ENCODE measurements at regions not wholly inside any gene's neighbourhood (a gene's known extent, or its start where the extent isn't known, plus 50 kb on each side); places are given as distances from the start of the nearest gene placed in this dataset.
A peak's percentile ranks its signal among the peaks of the same experiment; 100 is the strongest.
"Not testable (repeated sequence)": the region's sequence is repeated elsewhere in the genome, so short reads cannot be mapped to it uniquely, and the experiment has no call there.

DNA sequence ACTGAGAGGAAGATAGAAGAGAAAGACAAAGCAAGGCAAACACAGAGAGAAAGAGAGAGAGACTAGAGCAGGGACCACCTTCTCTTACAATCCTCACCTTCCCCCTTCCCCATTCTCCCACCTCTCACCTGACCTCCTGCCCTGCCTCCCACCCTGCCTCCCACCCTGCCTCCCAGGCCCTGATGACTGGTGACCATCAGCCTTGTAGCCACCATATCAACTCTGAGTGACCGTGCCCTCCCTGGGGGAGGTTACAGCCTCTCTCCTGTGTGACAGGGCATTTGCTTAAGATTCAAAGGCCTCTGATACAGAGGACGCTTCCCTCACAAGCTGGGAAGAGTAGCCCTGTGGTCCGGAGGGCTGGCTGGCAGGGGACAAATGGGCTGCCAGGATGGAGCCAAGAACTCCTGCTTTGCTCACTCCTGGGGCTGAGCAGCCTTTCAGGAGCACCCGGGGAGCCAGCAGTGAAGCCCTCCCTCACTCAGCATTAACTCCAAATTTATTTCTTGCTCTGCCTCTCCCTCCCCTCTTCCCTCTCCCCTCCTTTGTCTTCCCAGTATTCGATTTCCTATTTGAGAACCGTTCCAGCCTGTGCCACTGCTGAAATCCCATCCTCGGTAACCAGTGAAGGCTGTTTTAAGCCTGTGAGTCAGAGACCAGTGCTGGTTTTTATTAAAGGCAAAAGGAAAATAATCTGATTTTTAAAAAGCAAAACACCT lies 125.2 kb upstream of the SYT13 start:
- no peak for DNase-seq (ENCODE audit: low read depth in 2 of 2)

DNA sequence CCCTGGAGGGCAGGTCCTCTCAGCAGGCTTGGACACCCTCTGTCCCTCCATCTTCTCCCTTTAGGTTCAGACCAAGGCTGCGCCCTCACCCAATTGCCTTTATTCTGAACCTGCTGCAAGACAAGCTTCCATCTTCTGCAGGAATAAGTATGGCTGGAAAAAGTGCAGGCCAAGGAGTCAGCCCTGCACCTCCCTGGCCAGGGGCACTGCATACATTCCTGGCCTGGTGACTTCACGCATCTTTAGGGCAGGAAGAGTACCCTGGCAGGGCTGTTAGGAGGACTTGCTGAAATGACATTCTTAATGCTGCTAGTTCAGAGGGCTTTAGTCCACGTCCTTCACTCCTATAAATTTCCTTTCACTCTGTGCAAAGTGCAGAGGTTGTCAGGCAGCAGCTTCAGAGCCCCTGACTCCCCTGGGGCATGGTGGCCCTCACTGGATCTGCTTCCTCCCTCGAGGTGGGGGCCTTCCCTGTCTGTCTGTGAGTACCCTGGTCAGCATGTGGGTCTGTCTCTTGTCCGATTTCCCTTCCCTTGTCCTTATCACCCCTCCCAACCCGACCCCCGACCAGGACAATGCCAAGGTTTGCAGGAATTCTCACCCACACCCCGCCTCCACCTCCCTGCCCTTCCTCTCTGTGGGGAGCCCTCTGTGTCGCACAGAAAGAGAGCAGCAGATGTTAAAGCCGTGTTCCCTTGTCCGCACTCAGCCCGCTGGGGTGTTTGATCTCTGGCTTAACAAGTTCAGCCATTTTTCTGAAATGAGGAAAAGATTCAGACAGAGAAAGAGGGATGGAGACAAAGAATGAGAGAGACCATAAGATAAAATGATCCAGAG lies 124.5 kb upstream of the SYT13 start:
- no peak for DNase-seq (ENCODE audit: low read depth in 2 of 2)

DNA sequence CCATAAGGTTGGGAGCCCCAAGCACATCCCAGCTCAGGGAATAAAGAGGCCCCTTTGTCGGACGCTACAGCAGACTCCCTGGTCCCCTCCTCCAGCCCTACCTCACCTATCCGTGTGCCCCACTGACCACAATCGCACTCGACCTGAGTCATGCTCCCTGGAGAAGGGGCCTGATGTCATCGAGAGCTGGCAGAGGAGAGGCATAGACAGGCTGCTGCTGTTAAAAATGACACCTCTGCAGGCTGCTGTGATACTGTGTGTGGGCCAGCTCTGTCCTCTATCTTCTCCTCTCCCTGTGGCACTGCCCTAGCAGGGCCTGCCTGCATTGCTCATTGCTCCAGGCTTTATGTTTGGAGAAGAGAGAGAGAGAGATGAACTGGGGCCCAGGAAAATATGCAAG lies 123.4 kb upstream of the SYT13 start:
- DNase-seq (ENCODE audit: low read depth in 2 of 2), result no peak

DNA sequence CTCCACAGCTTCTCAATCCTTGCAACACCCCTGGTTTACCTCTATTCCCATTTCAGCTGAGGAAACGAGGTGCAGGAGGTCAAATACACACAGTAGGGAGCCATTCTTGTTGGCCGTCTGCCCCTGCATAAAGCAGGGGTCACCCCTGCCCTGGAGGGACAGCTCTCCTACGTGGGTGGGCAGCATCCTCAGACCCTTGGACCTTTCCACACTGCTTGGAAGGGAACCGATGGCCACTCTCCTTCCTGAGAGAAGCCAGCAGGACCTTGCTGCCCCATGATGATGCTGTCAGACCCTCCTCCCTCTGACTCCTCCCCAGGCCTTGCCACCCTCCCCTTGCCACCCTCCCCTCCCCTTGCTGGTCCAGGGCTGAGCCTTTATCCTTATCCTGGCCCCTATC lies 121.1 kb upstream of the SYT13 start:
- DNase-seq (ENCODE audit: low read depth in 2 of 2), result no peak

DNA sequence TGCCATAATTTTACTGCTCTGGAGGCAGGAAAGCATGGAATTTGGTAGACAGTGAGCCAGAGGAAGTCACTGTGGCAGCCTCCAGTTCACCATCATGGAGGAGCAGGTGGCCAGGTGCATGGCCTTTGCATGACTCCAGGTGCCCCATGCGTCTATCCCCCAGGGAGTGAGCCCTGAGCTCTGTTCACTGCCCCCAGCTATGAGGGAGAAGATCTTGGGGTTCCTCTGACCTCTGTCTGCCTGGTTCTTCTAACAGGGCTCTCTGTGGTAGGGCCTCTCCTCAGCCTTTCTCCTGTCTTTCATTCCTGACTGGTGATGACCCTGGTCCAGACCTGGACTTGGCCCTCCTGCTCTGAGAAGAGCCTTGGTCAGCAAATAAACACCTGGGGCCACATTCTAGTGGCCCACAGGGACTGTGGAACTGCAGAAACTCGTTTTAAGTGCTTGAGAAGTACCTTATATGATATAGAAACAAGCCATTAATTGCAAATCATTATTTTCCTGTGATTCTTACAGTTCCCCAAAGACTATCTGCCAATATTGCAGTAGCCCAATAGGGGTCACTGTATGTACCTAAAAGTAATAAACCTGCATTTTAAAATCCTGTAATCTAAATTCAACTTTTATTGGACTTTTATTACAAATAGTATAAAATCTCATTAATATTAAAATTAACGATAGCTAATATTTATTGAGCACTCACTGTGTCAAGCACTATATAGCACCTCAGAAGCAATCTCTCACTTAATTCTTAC lies 120.0 kb upstream of the SYT13 start:
- DNase-seq (ENCODE audit: low read depth in 2 of 2), result peak in 1 of 2 donors; percentile 38

DNA sequence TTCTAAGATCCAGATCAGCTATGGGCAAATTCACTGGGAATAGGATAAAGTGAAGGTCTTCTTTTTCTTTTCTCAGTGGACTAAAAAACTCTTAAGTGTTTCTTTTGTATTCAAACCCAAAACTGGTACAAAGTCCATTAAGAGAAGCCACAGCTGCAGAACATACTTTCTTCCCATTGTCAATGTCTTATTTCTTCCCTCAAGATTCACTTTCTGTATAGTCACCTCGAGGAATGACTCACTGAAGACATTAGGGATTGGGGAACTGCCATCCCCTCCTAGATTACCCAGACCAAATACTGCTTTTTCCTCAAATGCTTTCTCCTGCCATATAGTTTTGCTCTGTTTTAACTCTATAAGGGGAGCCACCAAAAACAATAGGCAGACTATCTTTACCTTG lies 117.4 kb upstream of the SYT13 start:
- not testable (repeated sequence) for DNase-seq (ENCODE audit: low read depth in 2 of 2)

DNA sequence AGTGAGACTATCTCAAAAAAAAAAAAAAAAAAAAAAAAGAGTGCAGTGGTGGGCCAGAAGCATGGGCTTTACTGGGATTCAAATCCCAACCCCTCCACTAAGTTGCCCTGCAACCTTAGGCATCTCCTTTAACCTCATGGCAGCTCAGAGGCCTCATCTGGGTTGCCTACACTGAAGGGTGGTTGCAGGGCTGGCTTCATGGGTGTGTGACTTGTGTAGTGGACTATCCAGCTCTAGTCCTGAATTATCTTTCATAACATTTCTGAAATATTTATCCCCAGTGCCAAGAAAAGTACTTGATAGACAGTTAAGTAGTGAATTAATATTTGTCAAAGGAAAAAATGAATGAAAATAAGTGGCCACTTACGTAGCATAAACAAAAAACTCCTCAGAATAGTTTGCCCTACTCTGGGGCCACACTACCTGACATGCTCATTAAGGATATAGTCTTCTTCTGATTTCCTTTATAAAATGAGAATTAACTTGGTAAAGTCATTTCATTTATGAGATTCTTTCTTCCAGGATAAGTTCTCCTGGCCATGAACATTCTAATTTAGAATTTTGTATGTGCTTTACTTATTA lies 116.0 kb upstream of the SYT13 start:
- DNase-seq (ENCODE audit: low read depth in 2 of 2), result no peak

DNA sequence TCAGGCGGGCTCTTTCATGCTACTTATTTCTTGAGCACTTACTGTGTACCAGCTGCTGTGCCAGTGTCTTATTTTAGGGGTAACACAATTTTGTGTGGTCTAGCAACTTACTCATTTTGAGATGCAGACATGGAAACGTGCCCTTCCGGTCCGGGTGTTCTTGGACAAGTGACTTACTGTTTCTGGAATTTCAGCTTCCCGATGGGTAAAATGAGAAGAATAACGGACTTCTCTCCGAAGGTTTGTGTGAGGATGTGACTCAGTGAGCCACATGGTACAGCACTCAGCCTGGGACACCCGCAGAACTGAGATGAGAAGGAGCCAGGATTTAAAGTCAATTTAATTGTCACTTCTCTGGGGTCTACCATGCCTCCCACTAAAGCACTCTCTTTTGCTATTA lies 114.5 kb upstream of the SYT13 start:
- DNase-seq (ENCODE audit: low read depth in 2 of 2), result peak in 1 of 2 donors; percentile 66

DNA sequence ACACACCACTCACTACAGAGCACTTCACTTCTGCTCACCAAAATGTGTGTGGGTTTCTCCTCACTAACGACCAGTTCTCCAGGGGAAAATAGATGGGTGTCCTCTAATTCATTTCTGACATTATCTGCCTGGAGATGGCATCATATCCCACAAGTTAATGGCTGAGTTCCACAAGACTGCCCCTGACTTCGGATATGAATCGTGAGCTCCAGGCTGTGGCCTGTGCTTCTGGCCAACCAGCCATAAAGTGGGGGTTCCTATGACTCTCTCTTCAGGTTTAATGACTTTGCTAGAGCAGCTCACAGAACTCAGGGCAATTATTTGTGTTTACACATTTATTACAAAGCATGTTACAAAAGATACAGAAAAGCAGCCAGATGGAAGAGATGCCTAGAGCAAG lies 113.0 kb upstream of the SYT13 start:
- no peak for DNase-seq (ENCODE audit: low read depth in 2 of 2)

DNA sequence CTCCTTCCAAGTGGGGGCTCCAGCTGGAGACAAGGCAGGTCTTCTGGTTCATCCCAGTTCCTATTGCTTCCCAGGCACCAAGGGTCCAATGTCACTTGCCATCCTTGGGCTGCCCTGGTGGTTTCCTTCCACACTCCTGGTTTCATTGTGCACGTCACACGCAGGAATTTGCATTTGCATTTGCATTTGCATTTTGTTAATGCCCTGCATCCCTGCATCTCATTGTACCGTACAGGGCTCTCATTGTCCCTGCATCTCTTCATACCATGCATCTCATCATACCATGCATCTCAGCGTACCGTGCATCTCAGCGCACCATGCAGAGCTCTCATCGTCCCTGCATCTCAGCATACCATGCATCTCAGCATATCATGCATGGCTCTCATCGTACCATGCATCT lies 112.2 kb upstream of the SYT13 start:
- DNase-seq (ENCODE audit: low read depth in 2 of 2), result no peak

DNA sequence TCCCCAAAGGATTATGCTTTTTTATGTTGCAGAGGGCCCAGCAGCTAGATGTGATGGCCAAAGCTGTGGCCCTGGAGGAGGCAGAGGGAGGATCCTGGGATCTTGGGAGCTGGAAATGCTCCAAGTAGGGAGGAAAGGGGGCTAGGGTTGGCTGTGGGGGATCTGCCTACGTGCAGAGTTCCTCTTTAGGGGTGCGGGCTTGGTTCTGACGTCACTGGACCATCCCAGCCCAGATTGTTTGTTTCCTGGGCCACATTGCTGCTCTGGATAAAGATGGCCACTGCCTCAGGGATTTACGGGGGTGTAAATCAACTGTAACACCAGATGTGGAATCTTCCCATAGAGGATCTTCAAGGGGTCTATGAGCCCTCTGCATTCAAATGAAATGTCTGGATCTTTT lies 110.3 kb upstream of the SYT13 start:
- no peak for DNase-seq (ENCODE audit: low read depth in 2 of 2)

DNA sequence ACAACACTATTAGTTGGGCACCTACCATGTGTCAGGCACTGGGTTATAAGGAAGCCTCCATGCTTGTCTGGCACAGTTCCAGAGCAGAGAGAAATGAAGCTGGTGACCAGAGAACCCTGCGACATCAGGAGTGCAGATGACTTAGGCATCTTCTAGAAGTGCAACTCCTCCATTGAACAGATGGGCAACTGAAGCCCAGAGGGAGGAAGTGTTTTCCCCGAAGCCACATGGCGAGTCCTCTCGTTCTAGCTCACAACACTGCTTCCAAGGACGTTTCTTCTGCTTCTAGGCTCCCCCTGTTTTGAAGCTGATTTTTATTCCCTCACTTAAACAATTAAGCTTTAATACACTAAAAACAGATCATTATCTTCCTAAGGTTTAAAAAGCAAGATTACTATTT lies 109.8 kb upstream of the SYT13 start:
- DNase-seq (ENCODE audit: low read depth in 2 of 2), result no peak

DNA sequence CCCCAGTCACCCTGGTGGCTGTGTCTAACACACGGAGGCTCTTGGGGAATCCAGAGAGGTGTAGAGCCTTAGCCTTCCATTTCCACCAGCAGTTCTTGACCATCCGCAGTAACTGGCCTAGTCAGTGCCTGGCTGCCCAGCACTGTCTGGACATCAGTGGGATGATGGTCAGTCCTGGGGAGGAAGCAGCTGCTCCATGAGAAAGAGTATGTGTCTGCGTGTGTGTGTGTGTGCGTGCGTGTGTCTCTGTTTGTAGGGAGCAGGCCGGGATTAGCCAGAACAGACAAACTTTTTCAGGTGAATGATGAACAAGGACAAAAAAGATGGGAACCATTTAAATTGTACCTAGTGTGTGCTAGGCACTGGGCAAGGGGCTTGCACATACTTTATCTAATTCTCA lies 109.3 kb upstream of the SYT13 start:
- no peak for DNase-seq (ENCODE audit: low read depth in 2 of 2)

DNA sequence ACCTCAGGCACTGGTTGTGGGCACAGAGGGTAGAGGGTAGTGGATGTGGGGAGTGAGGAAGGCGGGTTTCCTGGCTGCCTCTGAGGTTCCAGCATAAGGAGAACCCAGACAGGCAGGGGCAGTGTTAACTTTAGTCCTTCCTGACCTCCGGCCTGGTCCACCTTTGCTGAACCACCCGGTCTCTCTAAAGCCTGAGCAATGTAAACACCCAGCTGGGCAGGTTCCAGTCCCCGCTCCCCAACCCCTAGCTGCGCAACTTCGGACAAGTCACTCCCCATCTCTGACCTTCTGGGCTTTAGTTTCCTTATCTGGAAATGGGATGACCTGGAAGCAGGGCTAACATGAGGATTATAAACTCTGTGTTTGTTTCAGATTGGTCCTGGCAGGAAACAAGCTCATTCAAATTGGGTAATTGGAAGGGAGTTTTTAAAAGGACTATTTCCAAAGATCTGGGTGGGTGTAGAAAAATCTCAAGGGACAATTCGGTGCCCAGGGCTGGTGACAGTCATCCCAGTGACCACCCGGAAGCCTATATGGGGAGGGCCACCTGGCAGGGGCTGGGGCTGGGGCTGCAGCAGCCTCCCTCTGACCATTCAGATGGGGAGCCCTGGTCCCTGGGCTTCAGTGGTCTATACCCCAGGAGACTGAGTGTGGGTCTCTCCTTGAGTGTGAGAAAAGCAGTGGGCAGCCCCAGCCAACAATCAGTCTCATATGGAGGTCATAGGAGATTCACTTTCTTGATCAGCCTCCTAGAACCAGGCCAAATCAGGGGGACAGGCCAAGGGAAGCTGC lies 108.3 kb upstream of the SYT13 start:
- DNase-seq (ENCODE audit: low read depth in 2 of 2), result no peak

DNA sequence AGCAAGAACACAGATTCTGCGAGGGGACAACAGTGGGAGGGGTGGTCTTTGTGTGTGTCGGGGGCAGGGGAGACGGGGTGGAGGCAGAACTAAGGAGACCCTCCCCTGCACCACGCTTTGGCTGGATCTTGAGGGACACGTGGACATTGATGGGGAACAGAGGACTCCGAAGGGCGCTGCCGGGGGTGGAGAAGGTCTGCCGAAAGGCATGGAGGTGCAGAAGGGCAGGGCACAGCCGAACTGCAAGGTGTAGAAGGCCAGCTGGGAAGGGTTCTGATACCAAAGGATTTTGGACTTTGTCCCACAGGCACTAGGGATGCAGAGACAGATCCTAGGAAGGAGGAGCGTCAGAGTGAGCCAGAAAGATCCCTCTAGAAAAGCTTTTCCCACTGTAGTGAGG lies 107.7 kb upstream of the SYT13 start:
- no peak for DNase-seq (ENCODE audit: low read depth in 2 of 2)

DNA sequence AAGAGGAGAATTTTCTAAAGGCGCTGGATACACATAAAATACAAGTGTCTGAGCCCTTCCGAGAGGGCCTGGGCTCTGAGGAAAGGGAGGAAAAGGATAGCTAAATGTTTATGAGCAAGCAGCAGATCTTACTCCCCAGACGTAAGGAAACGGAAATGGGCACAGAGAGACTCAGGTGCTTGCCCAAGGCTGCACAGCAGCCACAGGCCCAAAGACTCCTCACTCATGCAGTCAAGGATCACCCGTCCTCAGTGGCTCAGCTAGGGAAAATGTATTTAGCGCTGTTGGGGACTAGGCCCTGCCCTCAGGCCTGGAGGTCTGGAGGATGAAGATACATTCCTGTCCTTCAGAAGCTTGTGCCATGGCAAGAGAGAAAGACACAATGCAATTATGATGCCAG lies 107.2 kb upstream of the SYT13 start:
- no peak for DNase-seq (ENCODE audit: low read depth in 2 of 2)

DNA sequence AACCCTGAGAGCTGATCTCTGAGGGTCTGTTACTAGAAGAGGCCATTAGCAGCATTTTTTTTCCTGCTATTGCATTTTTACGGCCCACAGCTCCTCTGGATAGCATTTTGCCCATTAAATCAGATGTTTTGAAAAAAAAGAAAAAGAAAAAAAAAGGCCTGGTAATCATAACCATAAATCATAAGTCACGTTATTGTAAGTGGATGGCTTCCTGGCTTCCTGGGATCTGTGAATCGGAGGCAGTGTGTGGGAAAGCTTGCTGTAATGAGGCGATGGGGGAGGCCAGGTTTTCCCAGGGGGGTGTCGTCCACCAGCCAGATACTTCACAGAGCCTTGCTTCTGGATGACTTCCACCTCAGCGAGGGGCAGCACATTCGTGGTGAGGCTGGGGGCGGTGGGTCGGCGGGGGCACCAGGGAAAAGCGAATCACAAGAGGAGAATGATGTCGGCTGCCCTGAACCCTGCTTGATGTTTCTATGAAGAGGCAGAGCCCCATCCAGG lies 106.5 kb upstream of the SYT13 start:
- DNase-seq (ENCODE audit: low read depth in 2 of 2), result no peak

DNA sequence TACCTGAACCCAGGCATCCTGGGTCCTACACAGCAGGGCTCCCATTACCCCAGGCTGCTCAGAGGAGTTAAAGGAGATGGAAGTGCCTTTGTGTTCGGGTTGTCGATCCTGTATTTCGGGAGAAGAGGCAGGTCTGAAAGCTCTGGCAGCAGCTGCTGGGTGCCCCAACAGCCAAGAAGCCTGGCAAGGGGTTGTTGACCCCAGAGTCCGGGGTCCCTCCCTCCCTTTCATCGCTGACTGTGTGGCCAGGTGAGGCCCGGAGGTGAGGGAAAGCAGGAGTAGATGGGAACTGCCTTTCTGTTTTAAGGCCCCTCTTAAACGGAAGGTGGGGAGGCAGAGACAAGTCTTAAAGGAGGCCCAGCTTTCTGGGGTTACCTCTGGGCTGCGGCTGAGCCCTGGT lies 106.0 kb upstream of the SYT13 start:
- DNase-seq (ENCODE audit: low read depth in 2 of 2), result no peak

DNA sequence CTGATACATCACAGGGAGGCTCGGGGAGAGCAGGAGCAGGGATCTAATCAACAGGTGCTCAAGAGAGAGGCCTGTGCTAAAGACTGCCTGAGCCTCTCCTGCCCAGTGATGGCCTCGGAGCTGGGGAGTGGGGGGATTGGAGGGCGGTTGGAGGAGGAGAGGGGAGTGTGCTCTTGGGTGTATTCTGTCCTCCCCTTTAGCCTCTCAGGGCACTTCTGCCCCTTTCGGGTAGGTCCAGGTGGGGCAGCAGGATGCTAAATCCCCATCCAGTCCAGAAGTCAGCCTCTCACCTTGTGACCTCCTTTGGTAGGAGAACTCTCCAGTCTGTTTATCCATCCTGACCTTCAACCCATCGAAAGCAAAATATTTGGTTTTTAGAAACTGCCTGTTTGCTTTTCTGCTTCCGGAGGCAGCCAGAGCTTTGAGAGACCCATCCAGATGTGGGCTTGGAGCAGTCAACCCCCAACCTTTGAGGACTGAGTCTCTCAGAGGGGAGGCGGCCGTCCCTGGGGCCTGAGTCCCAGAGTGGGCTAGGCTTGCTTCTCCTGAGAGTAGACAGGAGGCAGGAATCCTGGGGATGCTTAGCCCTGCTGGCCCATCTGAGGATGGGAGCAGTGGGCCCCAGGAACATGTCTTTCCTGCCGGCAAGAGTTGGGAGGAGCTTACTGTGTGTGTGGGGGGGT lies 105.2 kb upstream of the SYT13 start:
- DNase-seq (ENCODE audit: low read depth in 2 of 2), result no peak

DNA sequence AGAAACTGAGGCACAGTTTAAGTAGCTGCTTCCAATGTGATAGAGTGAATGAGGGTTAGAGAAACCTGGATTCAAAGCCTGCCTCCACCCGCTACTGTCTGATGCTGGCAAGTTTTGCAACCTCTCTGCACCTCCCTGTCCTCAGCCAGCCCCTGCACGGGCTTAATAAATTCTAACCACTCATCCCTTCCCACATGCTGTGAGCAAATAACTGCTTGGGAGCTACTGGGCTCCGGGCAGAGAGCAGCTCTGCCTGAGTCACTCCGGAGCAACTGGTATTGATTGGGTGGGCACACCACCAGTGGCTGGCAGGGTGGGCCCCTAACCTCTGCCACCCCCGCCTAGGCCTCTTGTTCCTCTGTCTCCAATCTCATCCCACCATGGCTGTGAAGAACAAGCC lies 104.3 kb upstream of the SYT13 start:
- DNase-seq (ENCODE audit: low read depth in 2 of 2), result no peak

DNA sequence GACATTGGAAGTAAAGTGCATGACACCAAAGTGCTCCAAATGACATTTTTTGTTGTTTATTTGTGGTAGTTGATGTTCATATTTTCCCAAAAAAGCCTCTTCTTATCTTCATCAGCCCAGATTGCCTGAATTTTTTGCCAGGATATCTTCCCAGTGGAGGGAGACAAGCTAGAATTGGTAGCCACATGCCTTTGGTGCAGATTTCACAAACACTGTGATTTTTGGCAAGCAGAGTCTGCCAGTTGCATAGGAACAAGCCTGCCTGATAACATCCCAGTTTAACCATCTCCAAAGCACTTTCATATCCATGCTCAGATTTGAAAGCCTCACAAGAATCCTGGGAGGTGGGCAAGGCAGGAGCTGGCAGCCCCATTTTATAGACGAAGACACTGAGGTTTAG lies 102.3 kb upstream of the SYT13 start:
- no peak for DNase-seq (ENCODE audit: low read depth in 2 of 2)
